ENCODE measurements at regions not wholly inside any gene's neighbourhood (a gene's known extent, or its start where the extent isn't known, plus 50 kb on each side); places are given as distances from the start of the nearest gene placed in this dataset.

- H3K4me1 ChIP-seq (ENCODE audit: insufficient read depth, insufficient read length): peaks cover 2% of the 10 kb centered on the region
- H3K4me3 ChIP-seq (ENCODE audit: insufficient read length, low read depth): no peak overlapping the region
- H3K36me3 ChIP-seq (ENCODE audit: insufficient read depth, insufficient read length, low read length): no peaks in the 10 kb centered on the region
- H3K9ac ChIP-seq (ENCODE audit: insufficient read length, low read depth): no peak overlapping the region
- DNase-seq (ENCODE audit: low read depth, low spot score): no peak
- no peaks in the 10 kb centered on the region for H3K27me3 ChIP-seq (ENCODE audit: insufficient read depth, insufficient read length)
- peaks cover 1% of the 10 kb centered on the region; the same call in 1 of the 2 replicates for H3K9me3 ChIP-seq (ENCODE audit: insufficient read depth, low read length)
- TF ChIP-seq ZNF274 (IDR thresholded peaks at IDR 0.05; ENCODE audit: low read depth, low read length) (no peak), SUZ12 (IDR thresholded peaks at IDR 0.05; ENCODE audit: extremely low read depth, insufficient read depth, insufficient read length) (no peak), YY1 (IDR thresholded peaks at IDR 0.05; ENCODE audit: insufficient read depth, insufficient read length) (no peak)
Measured at GRCh38 chr2:134081238-134081938, 172.5 kb upstream of the MGAT5 start.

DNA sequence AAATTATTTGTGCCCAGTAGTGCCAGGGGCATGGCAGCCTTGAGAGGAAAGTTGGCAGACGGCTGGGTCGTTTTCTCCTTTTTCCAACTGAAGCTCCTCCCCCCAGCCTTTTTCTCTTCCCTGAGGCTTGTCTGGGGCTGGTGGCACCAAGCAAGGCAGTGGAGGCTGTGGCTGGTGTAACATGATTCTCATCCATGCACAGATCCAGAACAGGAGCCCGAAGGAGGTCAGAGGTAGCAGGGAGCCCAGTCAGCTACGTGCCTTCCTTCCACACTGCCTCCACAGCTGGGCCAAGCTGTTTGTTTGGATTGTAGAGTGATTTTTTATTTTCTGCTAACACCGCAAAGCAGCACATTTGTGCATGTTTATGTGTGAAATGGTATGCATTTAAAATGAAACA, 170.3 kb upstream of the MGAT5 start:
- TF ChIP-seq YY1 (IDR thresholded peaks at IDR 0.05; ENCODE audit: insufficient read depth, insufficient read length) (no peak), ZNF274 (IDR thresholded peaks at IDR 0.05; ENCODE audit: low read depth, low read length) (no peak), SUZ12 (IDR thresholded peaks at IDR 0.05; ENCODE audit: extremely low read depth, insufficient read depth, insufficient read length) (no peak)
- no peak for DNase-seq (ENCODE audit: low read depth, low spot score)
- H3K4me3 ChIP-seq (ENCODE audit: insufficient read length, low read depth): no peak overlapping the region
- no peaks in the 10 kb centered on the region for H3K27me3 ChIP-seq (ENCODE audit: insufficient read depth, insufficient read length)
- peaks cover 7% of the 10 kb centered on the region for H3K4me1 ChIP-seq (ENCODE audit: insufficient read depth, insufficient read length)
- no peak overlapping the region for H3K9ac ChIP-seq (ENCODE audit: insufficient read length, low read depth)
- no peaks in the 10 kb centered on the region for H3K9me3 ChIP-seq (ENCODE audit: insufficient read depth, low read length)
- H3K36me3 ChIP-seq (ENCODE audit: insufficient read depth, insufficient read length, low read length): no peaks in the 10 kb centered on the region

DNA sequence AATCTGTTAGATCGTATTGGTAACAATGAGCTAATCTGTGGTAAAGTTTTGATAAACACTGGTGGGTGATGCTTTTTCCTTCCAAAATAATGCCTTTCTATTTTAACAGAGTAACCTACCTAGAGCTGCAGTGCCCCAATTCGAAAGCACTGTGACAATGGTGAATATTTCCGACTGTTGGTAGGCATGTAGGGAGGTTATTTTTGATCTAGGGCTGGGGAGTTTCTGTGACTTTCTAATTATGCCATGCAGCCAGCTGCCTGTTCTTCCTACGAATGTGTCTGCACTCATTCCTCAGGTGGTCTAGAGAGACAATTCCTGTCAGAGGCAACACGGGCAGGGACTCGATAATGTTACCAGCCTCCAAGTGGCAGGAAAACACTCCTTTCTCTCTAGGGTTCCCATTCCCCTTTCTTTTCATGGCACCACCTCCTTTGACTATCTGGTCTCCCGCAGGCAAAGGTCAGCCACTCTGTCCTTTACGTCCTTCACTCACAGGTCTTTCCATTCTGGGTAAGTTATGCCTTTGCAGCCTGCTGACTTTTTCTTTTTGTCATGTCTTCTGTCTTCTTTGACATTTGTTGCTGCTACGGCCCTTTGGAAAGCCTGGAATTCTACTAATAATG, 167.2 kb upstream of the MGAT5 start:
- Histone ChIP-seq H3K4me3 (ENCODE audit: insufficient read length, low read depth) (no peak overlapping the region), H3K4me1 (ENCODE audit: insufficient read depth, insufficient read length) (peaks cover 8% of the 10 kb centered on the region), H3K36me3 (ENCODE audit: insufficient read depth, insufficient read length, low read length) (no peaks in the 10 kb centered on the region), H3K9me3 (ENCODE audit: insufficient read depth, low read length) (no peaks in the 10 kb centered on the region), H3K9ac (ENCODE audit: insufficient read length, low read depth) (no peak overlapping the region), H3K27me3 (ENCODE audit: insufficient read depth, insufficient read length) (no peaks in the 10 kb centered on the region)
- TF ChIP-seq SUZ12 (IDR thresholded peaks at IDR 0.05; ENCODE audit: extremely low read depth, insufficient read depth, insufficient read length): no peak
- no peak for TF ChIP-seq ZNF274 (IDR thresholded peaks at IDR 0.05; ENCODE audit: low read depth, low read length)
- no peak for TF ChIP-seq YY1 (IDR thresholded peaks at IDR 0.05; ENCODE audit: insufficient read depth, insufficient read length)
- no peak for DNase-seq (ENCODE audit: low read depth, low spot score)

GRCh38 chr2:134087371-134087921, 166.4 kb upstream of the MGAT5 start:
- H3K27me3 ChIP-seq (ENCODE audit: insufficient read depth, insufficient read length): no peaks in the 10 kb centered on the region
- DNase-seq (ENCODE audit: low read depth, low spot score): no peak
- no peak overlapping the region for H3K4me3 ChIP-seq (ENCODE audit: insufficient read length, low read depth)
- peaks cover 8% of the 10 kb centered on the region for H3K4me1 ChIP-seq (ENCODE audit: insufficient read depth, insufficient read length)
- TF ChIP-seq SUZ12 (IDR thresholded peaks at IDR 0.05; ENCODE audit: extremely low read depth, insufficient read depth, insufficient read length) (no peak), ZNF274 (IDR thresholded peaks at IDR 0.05; ENCODE audit: low read depth, low read length) (no peak), YY1 (IDR thresholded peaks at IDR 0.05; ENCODE audit: insufficient read depth, insufficient read length) (no peak)
- no peaks in the 10 kb centered on the region for H3K9me3 ChIP-seq (ENCODE audit: insufficient read depth, low read length)
- H3K9ac ChIP-seq (ENCODE audit: insufficient read length, low read depth): no peak overlapping the region
- H3K36me3 ChIP-seq (ENCODE audit: insufficient read depth, insufficient read length, low read length): no peaks in the 10 kb centered on the region

DNA sequence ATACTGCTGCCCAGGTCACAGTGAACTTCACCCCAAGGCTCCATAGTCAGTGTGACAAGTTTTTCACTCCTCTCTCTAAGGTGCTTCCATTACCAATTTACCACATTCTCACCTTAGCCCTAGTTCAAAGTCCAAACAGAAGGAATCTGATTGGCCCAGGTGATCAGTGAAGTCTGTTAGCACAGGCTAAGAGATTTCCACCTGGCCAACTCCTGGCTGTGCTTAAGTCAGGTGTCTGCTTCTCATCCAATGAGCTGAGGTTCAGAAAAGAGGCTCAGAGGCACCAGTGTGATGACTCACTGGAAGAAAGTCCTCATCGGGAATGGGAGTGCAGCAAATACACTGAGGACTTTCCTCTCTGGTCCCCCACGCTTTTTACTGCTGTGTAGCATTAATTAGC, 164.4 kb upstream of the MGAT5 start:
- no peak overlapping the region for H3K9ac ChIP-seq (ENCODE audit: insufficient read length, low read depth)

DNA sequence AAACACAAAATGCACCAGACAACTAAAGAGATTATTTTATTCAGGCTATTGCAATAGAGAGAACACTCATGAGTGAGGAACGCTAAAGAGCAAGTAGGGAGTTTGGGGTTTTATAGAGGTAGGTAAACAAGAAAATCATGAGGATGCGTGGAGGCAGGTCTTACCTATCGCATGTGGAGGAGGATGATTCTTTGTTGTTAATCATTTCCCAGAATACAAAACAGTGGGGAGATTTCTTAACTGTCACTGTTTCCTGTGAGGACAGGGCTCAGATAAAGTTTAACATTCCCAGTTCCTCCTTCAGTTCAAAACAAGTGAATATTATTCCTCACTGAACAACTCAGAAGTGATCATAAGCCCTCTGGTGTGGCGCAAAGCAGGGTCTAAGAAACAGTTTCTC, 156.1 kb upstream of the MGAT5 start:
- DNase-seq (ENCODE audit: low read depth, low spot score): no peak
- no peak overlapping the region for H3K4me3 ChIP-seq (ENCODE audit: insufficient read length, low read depth)
- no peak for TF ChIP-seq YY1 (IDR thresholded peaks at IDR 0.05; ENCODE audit: insufficient read depth, insufficient read length)
- TF ChIP-seq ZNF274 (IDR thresholded peaks at IDR 0.05; ENCODE audit: low read depth, low read length): no peak
- TF ChIP-seq SUZ12 (IDR thresholded peaks at IDR 0.05; ENCODE audit: extremely low read depth, insufficient read depth, insufficient read length): no peak
- no peaks in the 10 kb centered on the region for H3K36me3 ChIP-seq (ENCODE audit: insufficient read depth, insufficient read length, low read length)
- H3K9ac ChIP-seq (ENCODE audit: insufficient read length, low read depth): no peak overlapping the region
- no peaks in the 10 kb centered on the region for H3K4me1 ChIP-seq (ENCODE audit: insufficient read depth, insufficient read length)
- no peaks in the 10 kb centered on the region for H3K9me3 ChIP-seq (ENCODE audit: insufficient read depth, low read length)
- no peaks in the 10 kb centered on the region for H3K27me3 ChIP-seq (ENCODE audit: insufficient read depth, insufficient read length)

More for the DNA sequence above, 164.4 kb upstream of the MGAT5 start:
- DNase-seq (ENCODE audit: low read depth, low spot score): no peak
- Histone ChIP-seq H3K4me3 (ENCODE audit: insufficient read length, low read depth) (no peak overlapping the region), H3K36me3 (ENCODE audit: insufficient read depth, insufficient read length, low read length) (no peaks in the 10 kb centered on the region), H3K4me1 (ENCODE audit: insufficient read depth, insufficient read length) (peaks cover 8% of the 10 kb centered on the region), H3K27me3 (ENCODE audit: insufficient read depth, insufficient read length) (no peaks in the 10 kb centered on the region), H3K9me3 (ENCODE audit: insufficient read depth, low read length) (no peaks in the 10 kb centered on the region)
- TF ChIP-seq ZNF274 (IDR thresholded peaks at IDR 0.05; ENCODE audit: low read depth, low read length) (no peak), SUZ12 (IDR thresholded peaks at IDR 0.05; ENCODE audit: extremely low read depth, insufficient read depth, insufficient read length) (no peak), YY1 (IDR thresholded peaks at IDR 0.05; ENCODE audit: insufficient read depth, insufficient read length) (no peak)

- no peaks in the 10 kb centered on the region for H3K27me3 ChIP-seq (ENCODE audit: insufficient read depth, insufficient read length)
- no peak overlapping the region for H3K4me3 ChIP-seq (ENCODE audit: insufficient read length, low read depth)
- TF ChIP-seq SUZ12 (IDR thresholded peaks at IDR 0.05; ENCODE audit: extremely low read depth, insufficient read depth, insufficient read length): no peak
- no peak for TF ChIP-seq ZNF274 (IDR thresholded peaks at IDR 0.05; ENCODE audit: low read depth, low read length)
- no peak for TF ChIP-seq YY1 (IDR thresholded peaks at IDR 0.05; ENCODE audit: insufficient read depth, insufficient read length)
- H3K9ac ChIP-seq (ENCODE audit: insufficient read length, low read depth): no peak overlapping the region
- no peaks in the 10 kb centered on the region for H3K4me1 ChIP-seq (ENCODE audit: insufficient read depth, insufficient read length)
- no peak for DNase-seq (ENCODE audit: low read depth, low spot score)
- no peaks in the 10 kb centered on the region for H3K36me3 ChIP-seq (ENCODE audit: insufficient read depth, insufficient read length, low read length)
- H3K9me3 ChIP-seq (ENCODE audit: insufficient read depth, low read length): no peaks in the 10 kb centered on the region
Measured at GRCh38 chr2:134098321-134098720, 155.6 kb upstream of the MGAT5 start.
